ENCODE measurements at regions not wholly inside any gene's neighbourhood (a gene's known extent, or its start where the extent isn't known, plus 50 kb on each side); places are given as distances from the start of the nearest gene placed in this dataset.

GRCh38 chr14:96727980-96728717 is 69.0 kb upstream of the VRK1 start:
- no peak for DNase-seq (ENCODE audit: low read depth)

GRCh38 chr14:96729889-96730288 is 67.3 kb upstream of the VRK1 start:
- no peak for DNase-seq (ENCODE audit: low read depth)

- DNase-seq (ENCODE audit: low read depth): no peak
Measured at GRCh38 chr14:96730386-96730785, 66.8 kb upstream of the VRK1 start.

GRCh38 chr14:96734076-96734622 is 63.0 kb upstream of the VRK1 start:
- no peak for DNase-seq (ENCODE audit: low read depth)

- no peak for DNase-seq (ENCODE audit: low read depth)
Measured at GRCh38 chr14:96735526-96735925, 61.7 kb upstream of the VRK1 start.

GRCh38 chr14:96736439-96736838 is 60.7 kb upstream of the VRK1 start:
- no peak for DNase-seq (ENCODE audit: low read depth)

GRCh38 chr14:96737881-96738280 is 59.3 kb upstream of the VRK1 start:
- DNase-seq (ENCODE audit: low read depth): no peak

- no peak for DNase-seq (ENCODE audit: low read depth)
Measured at GRCh38 chr14:96739200-96739910, 57.8 kb upstream of the VRK1 start.

- peak; percentile 6 for DNase-seq (ENCODE audit: low read depth)
Measured at GRCh38 chr14:96741151-96741977, 55.8 kb upstream of the VRK1 start.

- no peak for DNase-seq (ENCODE audit: low read depth)
Measured at GRCh38 chr14:96744262-96744661, 52.9 kb upstream of the VRK1 start.

- no peak for DNase-seq (ENCODE audit: low read depth)
Measured at GRCh38 chr14:96745500-96746051, 51.6 kb upstream of the VRK1 start.

GRCh38 chr14:96746101-96746500 is 51.1 kb upstream of the VRK1 start:
- no peak for DNase-seq (ENCODE audit: low read depth)

- DNase-seq (ENCODE audit: low read depth): no peak
Measured at GRCh38 chr14:96747006-96747405, 50.2 kb upstream of the VRK1 start.

Data from GM04504 (cell line).